ENCODE measurements at regions not wholly inside any gene's neighbourhood (a gene's known extent, or its start where the extent isn't known, plus 50 kb on each side); places are given as distances from the start of the nearest gene placed in this dataset.

GRCh38 chr13:32878163-32878562 is 138.1 kb upstream of the KL start:
- H3K4me3 ChIP-seq (ENCODE audit: low read depth, low read length, poor library complexity, severe bottlenecking), result no peak overlapping the region
- intact Hi-C loops (cut with micrococcal nuclease; ENCODE audit: unreplicated experiment), result no loop called here
- no peaks in the 10 kb centered on the region for H3K9me3 ChIP-seq (ENCODE audit: low read length)
- no peaks in the 10 kb centered on the region for H3K79me2 ChIP-seq (ENCODE audit: insufficient read depth, low read depth, low read length)
- no peaks in the 10 kb centered on the region for H4K20me1 ChIP-seq (ENCODE audit: insufficient read depth, low read length)
- TF ChIP-seq CTCF (conservative IDR thresholded peaks at IDR 0.05; ENCODE audit: low read length), result no peak
- TF ChIP-seq EZH2phosphoT487 (IDR thresholded peaks at IDR 0.05; ENCODE audit: borderline replicate concordance, low read depth, low read length), result no peak
- H3K27ac ChIP-seq (ENCODE audit: low read depth, low read length, poor library complexity, severe bottlenecking), result no peak overlapping the region
- CTCF ChIA-PET (ENCODE audit: unreplicated experiment), result no interaction called here
- H2AFZ ChIP-seq (ENCODE audit: low read length), result no peak overlapping the region
- POLR2A ChIA-PET, result interaction anchor here (0.5 kb wide), 1 partner anchor 1714 kb away, joined by 3 read pairs; no protein-coding TSS in a partner anchor
- no peaks in the 10 kb centered on the region for H3K9me2 ChIP-seq (ENCODE audit: insufficient read depth, low read length)
- H3K4me2 ChIP-seq (ENCODE audit: low read length), result no peak overlapping the region
- no peaks in the 10 kb centered on the region for H3K36me3 ChIP-seq (ENCODE audit: insufficient read depth, low read length)
- no TSS peak for BruUV-seq (replicated peaks)
- DNase-seq (ENCODE audit: low spot score), result no peak
- no peaks in the 10 kb centered on the region for H3K4me1 ChIP-seq (ENCODE audit: insufficient read depth, low read length, poor library complexity, severe bottlenecking)

- Histone ChIP-seq H4K20me1 (ENCODE audit: insufficient read depth, low read length) (no peaks in the 10 kb centered on the region), H2AFZ (ENCODE audit: low read length) (no peak overlapping the region), H3K4me1 (ENCODE audit: insufficient read depth, low read length, poor library complexity, severe bottlenecking) (no peaks in the 10 kb centered on the region), H3K27ac (ENCODE audit: low read depth, low read length, poor library complexity, severe bottlenecking) (no peak overlapping the region), H3K79me2 (ENCODE audit: insufficient read depth, low read depth, low read length) (no peaks in the 10 kb centered on the region), H3K4me2 (ENCODE audit: low read length) (no peak overlapping the region), H3K4me3 (ENCODE audit: low read depth, low read length, poor library complexity, severe bottlenecking) (no peak overlapping the region), H3K9me3 (ENCODE audit: low read length) (no peaks in the 10 kb centered on the region), H3K9me2 (ENCODE audit: insufficient read depth, low read length) (no peaks in the 10 kb centered on the region), H3K36me3 (ENCODE audit: insufficient read depth, low read length) (no peaks in the 10 kb centered on the region)
- BruUV-seq (replicated peaks), result no TSS peak
- CTCF ChIA-PET (ENCODE audit: unreplicated experiment), result no interaction called here
- POLR2A ChIA-PET, result no interaction called here
- intact Hi-C loops (cut with micrococcal nuclease; ENCODE audit: unreplicated experiment), result no loop called here
- DNase-seq (ENCODE audit: low spot score), result no peak
- TF ChIP-seq CTCF (conservative IDR thresholded peaks at IDR 0.05; ENCODE audit: low read length), result no peak
- no peak for TF ChIP-seq EZH2phosphoT487 (IDR thresholded peaks at IDR 0.05; ENCODE audit: borderline replicate concordance, low read depth, low read length)
Observed at GRCh38 chr13:32880636-32881035, 135.6 kb upstream of the KL start.

- Histone ChIP-seq H3K36me3 (ENCODE audit: insufficient read depth, low read length) (no peaks in the 10 kb centered on the region), H4K20me1 (ENCODE audit: insufficient read depth, low read length) (no peaks in the 10 kb centered on the region), H3K9me2 (ENCODE audit: insufficient read depth, low read length) (no peaks in the 10 kb centered on the region), H3K79me2 (ENCODE audit: insufficient read depth, low read depth, low read length) (no peaks in the 10 kb centered on the region), H3K4me3 (ENCODE audit: low read depth, low read length, poor library complexity, severe bottlenecking) (no peak overlapping the region), H3K27ac (ENCODE audit: low read depth, low read length, poor library complexity, severe bottlenecking) (no peak overlapping the region), H2AFZ (ENCODE audit: low read length) (no peak overlapping the region), H3K4me1 (ENCODE audit: insufficient read depth, low read length, poor library complexity, severe bottlenecking) (no peaks in the 10 kb centered on the region), H3K4me2 (ENCODE audit: low read length) (no peak overlapping the region), H3K9me3 (ENCODE audit: low read length) (no peaks in the 10 kb centered on the region)
- ChIA-PET POLR2A (interaction anchor here (0.6 to 0.7 kb wide), 2 partner anchors 9 to 539 kb away, joined by 3 read pairs; no protein-coding TSS in a partner anchor), CTCF (ENCODE audit: unreplicated experiment) (no interaction called here)
- BruUV-seq (replicated peaks), result no TSS peak
- TF ChIP-seq EZH2phosphoT487 (IDR thresholded peaks at IDR 0.05; ENCODE audit: borderline replicate concordance, low read depth, low read length), result no peak
- no peak for TF ChIP-seq CTCF (conservative IDR thresholded peaks at IDR 0.05; ENCODE audit: low read length)
- DNase-seq (ENCODE audit: low spot score), result no peak
- intact Hi-C loops (cut with micrococcal nuclease; ENCODE audit: unreplicated experiment), result no loop called here
Observed at GRCh38 chr13:32881074-32881776, 135.0 kb upstream of the KL start.

All from OCI-LY7 (cell line).